IMR-90 (cell line): ENCODE measurements at regions not wholly inside any gene's neighbourhood (a gene's known extent, or its start where the extent isn't known, plus 50 kb on each side); places are given as distances from the start of the nearest gene placed in this dataset.

ENCODE experiments used
- ATAC-seq: fragments of 200-7000 bp; cut with Tn5 transposase; 2 replicates; pipeline ENCODE4 v1.9.1; 2020; ENCODE audit warnings: low read depth, mild to moderate bottlenecking, moderate library complexity
- BruUV-seq: library from RNA; stranded (reverse); fragments of 400-500 nt; replicated peaks from 2 replicates; lab custom pipeline; 2021; lab: Mats Ljungman, UMichigan
- CTCF ChIA-PET: fragments of 300-600 bp; formaldehyde crosslinking; extraction: SDS; loops from one replicate; lab custom pipeline; 2021; ENCODE audit warnings: antibody characterized with exemption; lab: Yijun Ruan, JAX
- POLR2A ChIA-PET: fragments of 300-600 bp; sonication (Branson Sonifier 250); formaldehyde crosslinking; loops from one replicate; lab custom pipeline; 2022; ENCODE audit warnings: antibody characterized with exemption; ENCODE audit not compliant: unreplicated experiment; lab: Charles Lee
- DNase-seq: peaks from one replicate; pipeline ENCODE4 v3.0.0; 2013
- H2AFZ ChIP-seq: replicated peaks from 2 replicates; pipeline ENCODE3; 2013; ENCODE audit warnings: low read length, mild to moderate bottlenecking; ENCODE audit not compliant: poor library complexity
- H2AK5ac ChIP-seq: 2 replicates; pipeline ENCODE4 v1.6.1; 2013; ENCODE audit warnings: low read depth, low read length, inconsistent platforms
- H2AK9ac ChIP-seq: replicated peaks from 2 replicates; pipeline ENCODE3; 2013; ENCODE audit warnings: mild to moderate bottlenecking, low read depth, low read length, moderate library complexity; ENCODE audit not compliant: poor library complexity
- H2BK120ac ChIP-seq: 2 replicates; pipeline ENCODE4 v1.6.1; 2013; ENCODE audit warnings: low read depth, low read length, inconsistent platforms
- H2BK15ac ChIP-seq: 3 replicates; pipeline ENCODE4 v1.6.1; 2013; ENCODE audit warnings: low read depth, low read length, inconsistent platforms
- H2BK20ac ChIP-seq: 2 replicates; pipeline ENCODE4 v1.6.1; 2013; ENCODE audit warnings: low read depth, mild to moderate bottlenecking, inconsistent platforms, low read length, moderate library complexity
- H2BK5ac ChIP-seq: 2 replicates; pipeline ENCODE4 v1.6.1; 2013; ENCODE audit warnings: mild to moderate bottlenecking, low read depth, low read length, inconsistent platforms; ENCODE audit not compliant: poor library complexity, severe bottlenecking
- H3K14ac ChIP-seq: replicated peaks from 2 replicates; pipeline ENCODE4 v1.6.1; 2013; ENCODE audit warnings: low read depth, low read length, inconsistent platforms
- H3K18ac ChIP-seq: 2 replicates; pipeline ENCODE4 v1.6.1; 2013; ENCODE audit warnings: low read depth, low read length, control low read depth
- H3K23ac ChIP-seq: 2 replicates; pipeline ENCODE4 v1.6.1; 2013; ENCODE audit warnings: low read depth, low read length, inconsistent platforms
- H3K27ac ChIP-seq: 2 replicates; pipeline ENCODE4 v1.5.1; 2013; ENCODE audit warnings: mild to moderate bottlenecking, control low read depth, low read length; ENCODE audit not compliant: insufficient read depth
- H3K27me3 ChIP-seq: 2 replicates; pipeline ENCODE4 v1.6.1; 2013; ENCODE audit warnings: low read length; ENCODE audit not compliant: control insufficient read depth, insufficient read depth
- H3K36me3 ChIP-seq: 2 replicates; pipeline ENCODE4 v1.6.1; 2013; ENCODE audit warnings: low read length, mixed read lengths; ENCODE audit not compliant: control insufficient read depth, insufficient read depth
- H3K4ac ChIP-seq: 2 replicates; pipeline ENCODE4 v1.6.1; 2013; ENCODE audit warnings: low read depth, low read length, inconsistent platforms
- H3K4me1 ChIP-seq: 2 replicates; pipeline ENCODE4 v1.6.1; 2013; ENCODE audit warnings: low read length, mixed read lengths; ENCODE audit not compliant: control insufficient read depth, insufficient read depth
- H3K4me2 ChIP-seq: 2 replicates; pipeline ENCODE4 v1.6.1; 2013; ENCODE audit warnings: low read depth, mild to moderate bottlenecking, control low read depth, low read length, moderate library complexity
- H3K4me3 ChIP-seq: 2 replicates; pipeline ENCODE4 v1.5.1; 2013; ENCODE audit warnings: low read depth, mild to moderate bottlenecking, control low read depth, low read length, moderate library complexity; ENCODE audit not compliant: insufficient read depth
- H3K56ac ChIP-seq: 2 replicates; pipeline ENCODE4 v1.6.1; 2013; ENCODE audit warnings: low read length, inconsistent platforms; ENCODE audit not compliant: insufficient read depth; ENCODE audit errors: extremely low read depth
- H3K79me1 ChIP-seq, 2 experiments: 2 replicates each; pipeline ENCODE4 v1.6.1; 2013; ENCODE audit warnings: low read length in 2 of 2, inconsistent platforms in 1 of 2, low read depth in 1 of 2
- H3K9ac ChIP-seq: 2 replicates; pipeline ENCODE4 v1.6.1; 2013; ENCODE audit warnings: low read depth, low read length, control low read depth
- H3K9me1 ChIP-seq: 2 replicates; pipeline ENCODE4 v1.6.1; 2013; ENCODE audit warnings: low read length, inconsistent platforms; ENCODE audit not compliant: insufficient read depth
- H3K9me3 ChIP-seq: 2 replicates; pipeline ENCODE4 v1.6.1; 2013; ENCODE audit warnings: low read length; ENCODE audit not compliant: control insufficient read depth, insufficient read depth
- H4K20me1 ChIP-seq: 2 replicates; pipeline ENCODE4 v1.6.1; 2013; ENCODE audit warnings: low read length, inconsistent platforms; ENCODE audit not compliant: insufficient read depth
- H4K5ac ChIP-seq: 2 replicates; pipeline ENCODE4 v1.6.1; 2013; ENCODE audit warnings: mild to moderate bottlenecking, low read depth, low read length, control low read depth
- H4K8ac ChIP-seq, 2 experiments: 2 replicates each; pipeline ENCODE4 v1.6.1; 2013; ENCODE audit warnings: low read depth in 2 of 2, low read length in 2 of 2, control low read depth in 1 of 2, inconsistent platforms in 1 of 2
- H4K91ac ChIP-seq: 2 replicates; pipeline ENCODE4 v1.6.1; 2013; ENCODE audit warnings: low read depth, low read length, inconsistent platforms; ENCODE audit not compliant: insufficient read depth
- CEBPB ChIP-seq: IDR thresholded peaks from 2 replicates; pipeline ENCODE4 v1.6.1; 2012; ENCODE audit warnings: low read depth, low read length, improper control_type of control experiment
- MAFK ChIP-seq: IDR thresholded peaks from 2 replicates; pipeline ENCODE4 v1.6.1; 2012; ENCODE audit warnings: low read depth, low read length, improper control_type of control experiment
- MXI1 ChIP-seq: IDR thresholded peaks from 2 replicates; pipeline ENCODE4 v1.6.1; 2012; ENCODE audit warnings: low read depth, mild to moderate bottlenecking, low read length, moderate library complexity, borderline replicate concordance
- NFE2L2 ChIP-seq: fragments of 150-350 bp; IDR thresholded peaks from 2 replicates; pipeline ENCODE4 v1.6.1; 2016; ENCODE audit warnings: low read depth, mild to moderate bottlenecking, low read length
- dilution Hi-C: fragments of 300-500 bp; cut with HindIII; formaldehyde crosslinking; loops from one replicate; pipeline ENCODE4 v1.14.3; 2018; ENCODE audit warnings: low sequenced_read_pairs; ENCODE audit not compliant: unreplicated experiment
- in situ Hi-C: fragments of 300-500 bp; cut with MboI; formaldehyde crosslinking; loops from 3 replicates; pipeline ENCODE4 v1.14.3; 2019; ENCODE audit warnings: low sequenced_read_pairs, inconsistent platforms, mixed read lengths
- intact Hi-C: fragments of 100-400 bp; cut with micrococcal nuclease; formaldehyde crosslinking; loops from 2 replicates; pipeline ENCODE4 v1.10.0; 2022
- TF ChIP-seq, protein P1 (sequence below): conservative IDR thresholded peaks from 2 replicates; pipeline ENCODE4 v1.5.1; 2012; ENCODE audit warnings: mild to moderate bottlenecking, low read depth, low read length, improper control_type of control experiment
- TF ChIP-seq, protein P2 (sequence below): fragments of 150-350 bp; IDR thresholded peaks from 2 replicates; pipeline ENCODE4 v1.6.1; 2016; ENCODE audit warnings: low read depth, mild to moderate bottlenecking, low read length, moderate library complexity, borderline replicate concordance

DNA sequence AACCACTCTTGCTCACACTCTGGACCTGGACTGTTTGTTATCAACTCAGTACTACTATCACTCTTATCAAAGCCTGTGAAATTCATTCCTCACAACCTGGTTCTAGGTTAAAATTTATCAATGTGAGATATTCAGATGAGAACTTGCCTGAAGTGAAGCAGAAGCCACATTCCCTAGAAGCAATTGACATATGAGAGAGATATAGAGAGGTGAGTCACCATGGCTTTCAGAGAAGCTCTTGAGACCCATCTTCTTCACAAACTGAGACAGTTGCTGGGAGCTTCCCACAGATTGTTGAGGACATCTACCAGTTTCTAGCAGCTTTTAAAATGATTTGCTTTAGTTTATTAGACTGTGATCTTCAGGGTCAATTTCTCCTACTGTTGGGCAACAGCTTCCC is 316.9 kb upstream of the TET2 start:
- Histone ChIP-seq H3K79me1 (no peaks in the 10 kb centered on the region), H2AK5ac (no peak overlapping the region), H3K4me2 (no peak overlapping the region), H3K36me3 (no peaks in the 10 kb centered on the region), H3K23ac (no peak overlapping the region), H2AK9ac (no peak overlapping the region), H2BK20ac (no peak overlapping the region), H4K91ac (no peak overlapping the region), H3K9ac (no peak overlapping the region), H3K4me1 (no peaks in the 10 kb centered on the region), H3K27ac (no peak overlapping the region), H3K9me1 (no peaks in the 10 kb centered on the region), H3K4me3 (no peak overlapping the region), H4K5ac (no peak overlapping the region), H3K4ac (no peak overlapping the region), H3K27me3 (no peaks in the 10 kb centered on the region), H3K9me3 (no peaks in the 10 kb centered on the region), H2BK15ac (no peak overlapping the region), H2BK5ac (no peak overlapping the region), H4K8ac (no peak overlapping the region), H4K20me1 (no peaks in the 10 kb centered on the region), H2BK120ac (no peak overlapping the region), H3K56ac (no peak overlapping the region), H2AFZ (no peak overlapping the region), H3K14ac (no peak overlapping the region), H3K18ac (no peak overlapping the region)
- TF ChIP-seq MXI1 (no peak), CEBPB (no peak), MAFK (no peak), NFE2L2 (no peak)
- TF ChIP-seq, protein P1, sequence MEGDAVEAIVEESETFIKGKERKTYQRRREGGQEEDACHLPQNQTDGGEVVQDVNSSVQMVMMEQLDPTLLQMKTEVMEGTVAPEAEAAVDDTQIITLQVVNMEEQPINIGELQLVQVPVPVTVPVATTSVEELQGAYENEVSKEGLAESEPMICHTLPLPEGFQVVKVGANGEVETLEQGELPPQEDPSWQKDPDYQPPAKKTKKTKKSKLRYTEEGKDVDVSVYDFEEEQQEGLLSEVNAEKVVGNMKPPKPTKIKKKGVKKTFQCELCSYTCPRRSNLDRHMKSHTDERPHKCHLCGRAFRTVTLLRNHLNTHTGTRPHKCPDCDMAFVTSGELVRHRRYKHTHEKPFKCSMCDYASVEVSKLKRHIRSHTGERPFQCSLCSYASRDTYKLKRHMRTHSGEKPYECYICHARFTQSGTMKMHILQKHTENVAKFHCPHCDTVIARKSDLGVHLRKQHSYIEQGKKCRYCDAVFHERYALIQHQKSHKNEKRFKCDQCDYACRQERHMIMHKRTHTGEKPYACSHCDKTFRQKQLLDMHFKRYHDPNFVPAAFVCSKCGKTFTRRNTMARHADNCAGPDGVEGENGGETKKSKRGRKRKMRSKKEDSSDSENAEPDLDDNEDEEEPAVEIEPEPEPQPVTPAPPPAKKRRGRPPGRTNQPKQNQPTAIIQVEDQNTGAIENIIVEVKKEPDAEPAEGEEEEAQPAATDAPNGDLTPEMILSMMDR, result no peak
- TF ChIP-seq, protein P2, sequence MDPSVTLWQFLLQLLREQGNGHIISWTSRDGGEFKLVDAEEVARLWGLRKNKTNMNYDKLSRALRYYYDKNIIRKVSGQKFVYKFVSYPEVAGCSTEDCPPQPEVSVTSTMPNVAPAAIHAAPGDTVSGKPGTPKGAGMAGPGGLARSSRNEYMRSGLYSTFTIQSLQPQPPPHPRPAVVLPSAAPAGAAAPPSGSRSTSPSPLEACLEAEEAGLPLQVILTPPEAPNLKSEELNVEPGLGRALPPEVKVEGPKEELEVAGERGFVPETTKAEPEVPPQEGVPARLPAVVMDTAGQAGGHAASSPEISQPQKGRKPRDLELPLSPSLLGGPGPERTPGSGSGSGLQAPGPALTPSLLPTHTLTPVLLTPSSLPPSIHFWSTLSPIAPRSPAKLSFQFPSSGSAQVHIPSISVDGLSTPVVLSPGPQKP, result no peak
- no TSS peak for BruUV-seq
- CTCF ChIA-PET, result no interaction called here
- DNase-seq, result no peak
- ATAC-seq, result no peak
- POLR2A ChIA-PET, result no interaction called here
- intact Hi-C loops (no loop called here), in situ Hi-C loops (no loop called here), dilution Hi-C loops (no loop called here)
